Left kidney (tissue), 1 donor: ENCODE measurements at regions not wholly inside any gene's neighbourhood (a gene's known extent, or its start where the extent isn't known, plus 50 kb on each side); places are given as distances from the start of the nearest gene placed in this dataset.
A peak's percentile ranks its signal among the peaks of the same experiment; 100 is the strongest.

Source experiments
- DNase-seq: peaks from one replicate; pipeline ENCODE4 v3.0.0-alpha.2; 2013

GRCh38 chr3:132822266-132822665 is 100.1 kb upstream of the NPHP3 start:
- no peak for DNase-seq

GRCh38 chr3:132821314-132821713 is 99.1 kb upstream of the NPHP3 start:
- DNase-seq, result no peak

GRCh38 chr3:132818251-132818650 is 96.0 kb upstream of the NPHP3 start:
- no peak for DNase-seq

- DNase-seq, result no peak
Observed at GRCh38 chr3:132817646-132818177, 95.5 kb upstream of the NPHP3 start.

- no peak for DNase-seq
Observed at GRCh38 chr3:132805071-132805470, 82.9 kb upstream of the NPHP3 start.

GRCh38 chr3:132804498-132804897 is 82.3 kb upstream of the NPHP3 start:
- DNase-seq, result no peak

- no peak for DNase-seq
Observed at GRCh38 chr3:132803889-132804288, 81.7 kb upstream of the NPHP3 start.

- DNase-seq, result peak; percentile 8
Observed at GRCh38 chr3:132800958-132801357, 78.7 kb upstream of the NPHP3 start.

- no peak for DNase-seq
Observed at GRCh38 chr3:132790806-132791205, 68.6 kb upstream of the NPHP3 start.

GRCh38 chr3:132789959-132790358 is 67.8 kb upstream of the NPHP3 start:
- no peak for DNase-seq

GRCh38 chr3:132788301-132788671 is 66.1 kb upstream of the NPHP3 start:
- DNase-seq, result no peak

GRCh38 chr3:132787616-132788300 is 65.5 kb upstream of the NPHP3 start:
- peak; percentile 12 for DNase-seq

- no peak for DNase-seq
Observed at GRCh38 chr3:132786890-132787289, 64.7 kb upstream of the NPHP3 start.

- no peak for DNase-seq
Observed at GRCh38 chr3:132785292-132785691, 63.1 kb upstream of the NPHP3 start.

- DNase-seq, result no peak
Observed at GRCh38 chr3:132784502-132785025, 62.4 kb upstream of the NPHP3 start.

- DNase-seq, result no peak
Observed at GRCh38 chr3:132783152-132783551, 60.9 kb upstream of the NPHP3 start.

- DNase-seq, result no peak
Observed at GRCh38 chr3:132781922-132782321, 59.7 kb upstream of the NPHP3 start.

- no peak for DNase-seq
Observed at GRCh38 chr3:132777171-132777570, 55.0 kb upstream of the NPHP3 start.

- DNase-seq, result no peak
Observed at GRCh38 chr3:132773071-132773619, 50.9 kb upstream of the NPHP3 start.

- DNase-seq, result no peak
Observed at GRCh38 chr3:132772252-132772651, 50.0 kb upstream of the NPHP3 start.
